Astrocyte of the cerebellum (primary cell): ENCODE measurements at regions not wholly inside any gene's neighbourhood (a gene's known extent, or its start where the extent isn't known, plus 50 kb on each side); places are given as distances from the start of the nearest gene placed in this dataset.

Experiments
- DNase-seq: peaks from one replicate; pipeline ENCODE4 v3.0.0-alpha.2; 2011; ENCODE audit warnings: low read depth
- H3K4me3 ChIP-seq: 2 replicates; pipeline ENCODE4 v1.5.1; 2011; ENCODE audit warnings: mild to moderate bottlenecking, low read depth, low read length, moderate library complexity
- in situ Hi-C: cut with HindIII; loops from 2 replicates; pipeline ENCODE4 v1.10.0; 2017; ENCODE audit warnings: low sequenced_read_pairs
- TF ChIP-seq, protein P1 (sequence below): IDR thresholded peaks from 2 replicates; pipeline ENCODE4 v1.5.1; 2012; ENCODE audit warnings: low read length, low read depth, moderate library complexity, mild to moderate bottlenecking; ENCODE audit errors: missing control alignments

DNA sequence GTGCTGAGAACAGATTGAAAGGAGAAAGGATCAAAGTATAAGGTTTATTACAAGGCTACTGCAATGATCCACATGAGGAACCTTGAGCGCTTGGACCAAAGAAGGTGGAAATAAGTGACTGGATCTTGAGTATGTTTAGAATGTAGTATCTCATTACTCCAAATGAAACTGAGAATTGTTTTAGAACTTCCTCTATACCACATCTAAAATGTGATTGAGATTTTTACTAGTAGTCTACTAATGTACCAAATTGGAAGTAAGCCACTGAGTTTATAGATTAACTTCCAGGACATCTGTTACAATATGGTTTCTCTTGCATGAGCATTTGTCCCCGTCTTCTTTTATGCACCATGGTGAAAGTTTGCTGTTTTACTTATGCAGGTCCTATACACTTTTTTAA lies 300.5 kb downstream of the SUCLG1 start:
- no peak overlapping the region for H3K4me3 ChIP-seq
- no peak for DNase-seq
- TF ChIP-seq, protein P1, sequence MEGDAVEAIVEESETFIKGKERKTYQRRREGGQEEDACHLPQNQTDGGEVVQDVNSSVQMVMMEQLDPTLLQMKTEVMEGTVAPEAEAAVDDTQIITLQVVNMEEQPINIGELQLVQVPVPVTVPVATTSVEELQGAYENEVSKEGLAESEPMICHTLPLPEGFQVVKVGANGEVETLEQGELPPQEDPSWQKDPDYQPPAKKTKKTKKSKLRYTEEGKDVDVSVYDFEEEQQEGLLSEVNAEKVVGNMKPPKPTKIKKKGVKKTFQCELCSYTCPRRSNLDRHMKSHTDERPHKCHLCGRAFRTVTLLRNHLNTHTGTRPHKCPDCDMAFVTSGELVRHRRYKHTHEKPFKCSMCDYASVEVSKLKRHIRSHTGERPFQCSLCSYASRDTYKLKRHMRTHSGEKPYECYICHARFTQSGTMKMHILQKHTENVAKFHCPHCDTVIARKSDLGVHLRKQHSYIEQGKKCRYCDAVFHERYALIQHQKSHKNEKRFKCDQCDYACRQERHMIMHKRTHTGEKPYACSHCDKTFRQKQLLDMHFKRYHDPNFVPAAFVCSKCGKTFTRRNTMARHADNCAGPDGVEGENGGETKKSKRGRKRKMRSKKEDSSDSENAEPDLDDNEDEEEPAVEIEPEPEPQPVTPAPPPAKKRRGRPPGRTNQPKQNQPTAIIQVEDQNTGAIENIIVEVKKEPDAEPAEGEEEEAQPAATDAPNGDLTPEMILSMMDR, result no peak
- in situ Hi-C loops, result no loop called here

DNA sequence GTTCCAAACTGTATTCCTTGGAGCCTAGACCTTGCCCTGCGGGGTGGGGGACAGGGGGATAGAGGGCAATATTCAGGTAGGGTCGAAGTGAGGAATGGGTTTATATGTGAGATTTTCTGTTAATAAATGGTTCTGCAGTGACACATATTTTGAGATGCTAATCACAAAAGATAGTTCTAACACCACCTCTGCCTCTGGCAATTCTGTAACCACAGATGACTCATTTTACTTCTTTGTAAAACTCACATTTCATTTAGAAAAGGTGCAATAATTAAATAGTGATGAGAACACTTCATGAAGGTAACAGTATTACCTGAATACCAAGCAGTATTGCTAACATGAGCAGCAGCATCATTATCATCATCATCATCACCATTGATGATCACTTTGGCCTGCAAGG lies 306.6 kb downstream of the SUCLG1 start:
- DNase-seq, result no peak
- no peak overlapping the region for H3K4me3 ChIP-seq
- in situ Hi-C loops, result no loop called here
- TF ChIP-seq, protein P1, result no peak

DNA sequence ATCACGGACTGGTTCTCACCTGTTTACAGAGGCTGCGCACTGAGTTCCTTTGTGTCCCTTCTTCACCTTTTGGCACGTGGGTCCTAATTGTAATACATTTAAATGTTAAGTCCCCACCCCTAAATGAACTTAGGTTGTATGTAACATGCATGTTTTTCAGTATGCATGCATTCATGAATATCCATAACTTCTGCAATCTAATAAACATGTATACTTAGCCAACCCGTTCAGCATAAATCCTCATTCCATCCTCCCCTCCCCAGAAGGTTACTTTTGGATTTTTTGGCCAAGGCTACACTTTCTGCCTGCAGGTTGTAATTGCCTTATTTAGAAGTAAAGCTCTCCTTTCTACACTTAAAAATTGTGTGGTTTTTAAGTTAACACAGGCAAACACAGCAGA lies 314.7 kb downstream of the SUCLG1 start:
- TF ChIP-seq, protein P1, result no peak
- in situ Hi-C loops, result no loop called here
- DNase-seq, result no peak
- no peak overlapping the region for H3K4me3 ChIP-seq

DNA sequence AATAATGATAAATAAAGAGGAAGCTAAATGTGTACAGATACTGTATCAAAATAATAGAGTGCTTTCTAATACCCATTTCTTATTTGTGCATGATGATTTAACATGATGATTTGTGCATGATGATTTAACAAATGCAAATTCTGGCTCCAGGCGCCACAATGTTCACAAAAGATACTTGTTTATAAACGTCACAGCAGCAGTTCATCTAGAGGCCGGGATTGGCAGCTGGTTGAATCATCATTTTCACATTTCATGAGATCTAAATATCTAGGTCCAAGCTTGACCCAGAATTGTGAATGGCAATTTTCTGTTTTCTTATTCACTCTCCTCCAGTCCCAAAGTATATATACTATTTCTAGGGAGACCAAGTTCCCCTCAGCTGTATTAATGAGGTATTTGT lies 322.0 kb downstream of the SUCLG1 start:
- in situ Hi-C loops, result no loop called here

DNA sequence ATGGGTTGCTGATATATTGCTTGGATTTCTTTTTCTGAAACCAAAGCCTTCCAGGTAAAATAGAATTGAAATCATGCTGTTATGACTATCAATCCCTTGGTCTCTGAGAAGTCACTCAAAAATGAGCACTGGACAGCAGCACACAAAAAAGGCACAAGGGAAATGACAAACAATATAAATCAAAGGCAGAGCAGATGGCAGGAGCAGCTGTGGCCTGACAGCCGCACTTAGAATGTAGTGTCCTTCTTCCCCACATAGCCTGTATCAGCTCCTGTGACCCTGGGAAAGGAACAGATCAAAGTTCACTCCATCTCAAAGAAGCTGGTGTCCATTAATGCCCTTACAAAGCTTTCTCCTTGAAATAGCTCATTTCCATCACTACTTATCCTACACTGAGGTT lies 326.7 kb downstream of the SUCLG1 start:
- H3K4me3 ChIP-seq, result no peak overlapping the region
- DNase-seq, result no peak
- TF ChIP-seq, protein P1, result no peak
- in situ Hi-C loops, result no loop called here

More for the DNA sequence above, 322.0 kb downstream of the SUCLG1 start:
- no peak for DNase-seq
- TF ChIP-seq, protein P1, result no peak
- no peak overlapping the region for H3K4me3 ChIP-seq

DNA sequence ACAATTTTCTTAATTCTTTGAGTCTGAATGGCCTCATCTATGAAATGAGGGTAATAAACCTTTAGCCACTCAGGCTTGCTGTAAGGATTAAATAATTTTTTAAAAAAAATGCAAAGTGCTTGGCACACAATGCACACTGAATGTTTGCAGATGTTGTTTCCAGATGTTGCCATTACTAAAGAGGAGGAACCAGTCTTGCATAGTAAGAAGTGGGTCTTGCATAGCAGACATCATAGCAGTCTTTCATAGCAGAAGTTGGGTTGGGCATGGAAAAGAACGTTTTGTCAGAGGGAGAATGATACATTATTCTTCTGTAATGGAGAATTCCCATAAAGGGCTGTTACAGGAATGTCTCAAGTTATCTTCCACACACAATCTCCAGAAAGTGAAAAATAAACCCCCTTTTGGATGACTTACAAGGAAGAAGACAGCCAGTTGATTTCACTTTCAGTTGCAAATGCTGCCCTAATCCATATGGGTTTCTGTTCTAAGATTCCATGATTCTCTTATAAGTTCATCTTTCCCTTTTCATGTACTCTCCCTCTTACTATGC lies 327.7 kb downstream of the SUCLG1 start:
- H3K4me3 ChIP-seq, result no peak overlapping the region
- in situ Hi-C loops, result no loop called here
- DNase-seq, result no peak
- TF ChIP-seq, protein P1, result no peak
